ENCODE measurements at regions not wholly inside any gene's neighbourhood (a gene's known extent, or its start where the extent isn't known, plus 50 kb on each side); places are given as distances from the start of the nearest gene placed in this dataset.

- DNase-seq, result no peak
Observed at GRCh38 chr2:81991282-81991681, 1686.7 kb upstream of the LRRTM1 start.

DNA sequence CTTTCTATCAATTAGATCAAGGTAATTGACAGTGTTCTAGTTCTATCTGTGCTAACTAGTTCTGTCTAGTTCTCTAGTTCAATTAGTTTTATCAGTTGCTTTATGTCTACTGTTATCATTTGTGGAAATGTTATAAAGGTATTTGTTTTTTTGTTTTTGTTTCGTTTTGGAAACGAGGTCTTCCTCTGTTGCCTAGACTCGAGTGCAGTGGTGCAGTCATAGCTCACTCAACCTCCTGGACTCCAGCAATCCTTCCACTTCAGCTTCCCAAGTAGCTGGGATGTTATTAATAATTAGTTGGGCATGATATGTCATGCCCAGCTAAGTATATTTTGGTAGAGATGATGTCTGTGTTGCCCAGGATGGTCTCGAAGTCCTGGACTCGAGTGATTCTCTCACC is 1682.8 kb upstream of the LRRTM1 start:
- DNase-seq, result no peak

DNA sequence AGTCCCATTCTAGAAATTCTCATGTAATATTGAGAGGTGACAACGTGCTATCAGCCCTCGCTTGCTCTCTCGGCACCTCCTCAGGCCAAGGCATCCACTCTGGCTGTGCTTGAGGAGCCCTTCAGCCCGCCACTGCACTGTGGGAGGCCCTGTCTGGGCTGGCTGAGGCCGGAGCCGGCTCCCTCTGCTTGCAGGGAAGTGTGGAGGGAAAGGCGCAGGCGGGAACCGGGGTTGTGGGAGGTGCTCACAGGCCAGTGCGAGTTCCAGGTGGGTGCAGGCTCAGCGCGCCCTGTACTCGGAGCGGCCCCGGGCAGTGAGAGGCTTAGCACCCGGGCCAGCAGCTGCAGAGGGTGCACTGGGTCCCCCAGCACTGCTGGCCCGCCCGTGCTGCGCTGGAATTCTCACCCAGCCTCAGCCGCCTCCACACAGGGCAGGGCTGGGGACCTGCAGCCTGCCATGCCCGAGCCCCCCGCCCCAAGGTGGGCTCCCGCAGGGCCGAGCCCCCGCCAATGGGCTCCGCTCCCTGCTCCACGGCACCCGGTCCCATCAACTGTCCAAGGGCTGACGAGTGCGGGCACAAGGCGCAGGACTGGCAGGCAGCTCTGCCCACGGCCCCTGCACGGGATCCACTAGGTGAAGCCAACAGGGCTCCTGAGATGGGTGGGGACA is 1680.6 kb upstream of the LRRTM1 start:
- no peak for DNase-seq

DNA sequence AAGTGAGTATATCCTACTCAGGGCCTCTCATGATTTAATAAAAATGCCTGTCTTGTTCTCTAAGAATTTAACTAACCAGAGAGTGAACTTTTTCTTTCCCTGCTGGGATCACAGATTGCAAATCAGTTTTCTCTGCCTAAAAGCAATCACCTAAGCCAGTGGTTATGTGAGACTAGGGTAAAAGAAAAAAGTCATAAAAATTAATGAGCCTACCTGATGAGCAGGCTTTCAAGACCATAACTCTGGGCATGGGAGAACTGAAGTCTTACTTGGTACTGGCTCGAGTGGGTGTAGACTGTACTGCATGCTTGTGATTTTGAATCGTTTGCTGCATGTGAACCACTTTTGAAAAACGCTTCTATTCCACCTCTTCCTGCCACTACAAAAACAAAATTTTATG is 1677.0 kb upstream of the LRRTM1 start:
- DNase-seq, result no peak

GRCh38 chr2:81979086-81979485 is 1674.5 kb upstream of the LRRTM1 start:
- no peak for DNase-seq

DNA sequence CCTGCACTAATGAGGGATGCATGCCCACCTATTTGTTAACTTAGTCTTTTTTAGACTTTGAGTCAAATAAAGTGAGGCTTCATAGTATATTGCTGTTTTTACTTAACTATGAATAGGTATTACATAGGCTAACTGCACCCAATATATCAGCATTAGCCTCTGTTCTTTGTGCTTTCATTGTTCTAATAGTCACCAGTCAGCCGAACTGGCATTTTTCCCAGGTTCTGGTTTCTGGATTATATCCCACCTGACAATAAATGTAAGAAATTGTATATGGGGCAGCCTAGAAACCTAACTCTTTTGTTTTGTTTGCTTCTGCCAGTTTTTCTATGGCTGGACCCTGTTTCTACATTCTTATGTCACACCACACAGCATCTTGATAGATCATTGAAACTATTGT is 1672.4 kb upstream of the LRRTM1 start:
- DNase-seq, result no peak

DNA sequence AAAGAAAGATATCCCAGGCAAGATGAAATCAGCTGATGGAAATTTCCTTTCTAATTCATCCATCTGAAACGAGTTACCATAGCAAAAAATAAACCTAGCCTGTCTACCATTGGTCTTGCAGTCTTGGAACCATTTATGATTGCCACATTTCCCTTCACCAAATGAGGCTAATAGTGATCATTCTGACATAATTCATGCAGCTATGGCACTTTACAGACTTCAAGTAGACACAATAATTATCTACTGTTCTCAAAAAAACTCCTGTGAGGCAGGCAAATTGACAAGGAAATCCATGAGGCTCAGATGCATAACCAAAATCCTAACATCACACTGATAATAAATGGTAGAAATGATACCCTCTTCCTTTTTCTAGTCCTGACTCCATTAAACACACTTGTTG is 1669.7 kb upstream of the LRRTM1 start:
- DNase-seq, result no peak

GRCh38 chr2:81942876-81943275 is 1638.3 kb upstream of the LRRTM1 start:
- DNase-seq, result no peak

- no peak for DNase-seq
Observed at GRCh38 chr2:81942136-81942680, 1637.7 kb upstream of the LRRTM1 start.

GRCh38 chr2:81940266-81940955 is 1635.9 kb upstream of the LRRTM1 start:
- no peak for DNase-seq

DNA sequence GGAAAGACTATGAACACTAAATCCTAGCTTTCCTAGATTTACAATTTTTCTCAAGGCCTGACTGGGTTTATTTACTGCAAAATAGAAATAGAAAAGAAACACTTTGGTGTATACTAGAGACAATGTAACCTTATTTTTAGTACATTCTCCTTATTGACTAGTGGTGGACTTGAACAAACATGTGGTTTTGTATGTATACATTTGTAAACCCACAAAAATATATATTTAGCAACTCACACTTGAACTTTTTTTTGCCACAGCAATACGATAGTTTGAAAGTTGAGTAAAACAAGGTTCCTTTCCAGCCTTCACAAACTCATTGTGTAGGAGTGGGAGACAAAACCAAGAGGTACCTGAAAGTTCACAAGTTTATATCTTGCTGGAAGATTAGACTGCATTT is 1633.4 kb upstream of the LRRTM1 start:
- DNase-seq, result no peak

DNA sequence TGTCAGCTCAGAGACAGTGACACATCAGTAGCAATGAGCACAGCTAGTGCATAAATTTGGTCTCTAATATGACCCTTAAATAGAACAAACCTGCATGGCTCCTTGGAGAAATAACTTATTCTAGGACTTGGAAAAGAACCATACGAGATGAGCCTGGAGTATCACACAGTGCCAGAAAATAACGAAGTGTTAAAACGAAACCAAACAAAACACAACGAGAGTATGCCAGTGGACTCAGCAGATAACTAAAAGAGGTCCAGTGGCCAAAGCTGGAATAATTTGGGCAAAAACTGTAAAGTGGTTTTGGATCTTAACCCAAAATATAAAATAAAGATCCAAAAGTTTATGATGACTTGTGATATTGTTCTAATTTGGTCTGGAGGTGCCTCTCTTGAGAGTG is 1599.0 kb upstream of the LRRTM1 start:
- no peak for DNase-seq

DNA sequence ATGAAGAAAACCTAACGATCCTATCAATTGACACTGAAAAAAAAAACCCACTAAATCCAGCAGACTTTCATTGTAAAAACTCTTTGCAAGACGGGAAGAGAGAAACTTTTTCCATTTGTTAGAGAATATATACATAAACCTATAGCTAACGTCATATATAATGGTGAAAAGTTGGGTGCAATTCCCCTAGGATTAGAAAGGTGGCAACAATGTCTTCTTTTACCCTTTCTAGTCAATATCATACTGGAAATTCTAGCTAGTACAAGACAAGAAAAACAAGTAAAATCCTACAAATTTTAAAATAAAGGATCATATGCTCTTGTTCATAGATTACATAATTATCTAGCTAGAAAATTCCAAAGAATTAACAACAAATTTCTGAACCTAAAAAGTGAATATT is 1596.5 kb upstream of the LRRTM1 start:
- no peak for DNase-seq

DNA sequence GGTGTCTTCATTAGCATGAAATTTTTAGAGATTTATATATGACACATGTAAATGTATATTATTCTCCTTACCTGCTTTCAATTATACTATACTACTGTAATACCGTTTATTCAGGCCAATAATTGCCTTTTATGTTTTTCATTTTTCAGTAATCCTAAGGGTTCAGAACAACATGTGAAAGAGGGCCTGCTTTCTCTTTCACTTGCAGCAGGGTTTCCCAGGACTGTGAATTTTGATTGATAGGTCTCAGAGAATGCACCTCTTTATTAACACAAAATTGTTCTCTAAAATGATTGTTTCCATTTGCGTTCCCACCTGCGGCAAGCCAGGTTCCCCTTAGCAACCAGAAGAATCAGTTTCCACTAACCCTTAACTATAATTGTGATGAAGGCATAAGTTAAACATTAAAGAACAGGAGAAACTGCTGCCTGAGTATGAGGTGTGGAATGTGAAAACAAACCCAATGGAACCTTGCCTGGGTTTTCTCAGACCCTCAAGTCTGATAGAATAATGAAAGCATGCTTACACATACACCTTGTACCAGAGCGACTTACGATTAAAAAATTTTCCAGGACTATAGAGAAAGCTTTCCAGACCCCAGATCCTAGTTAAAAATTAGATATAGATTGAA is 1591.2 kb upstream of the LRRTM1 start:
- DNase-seq, result no peak

DNA sequence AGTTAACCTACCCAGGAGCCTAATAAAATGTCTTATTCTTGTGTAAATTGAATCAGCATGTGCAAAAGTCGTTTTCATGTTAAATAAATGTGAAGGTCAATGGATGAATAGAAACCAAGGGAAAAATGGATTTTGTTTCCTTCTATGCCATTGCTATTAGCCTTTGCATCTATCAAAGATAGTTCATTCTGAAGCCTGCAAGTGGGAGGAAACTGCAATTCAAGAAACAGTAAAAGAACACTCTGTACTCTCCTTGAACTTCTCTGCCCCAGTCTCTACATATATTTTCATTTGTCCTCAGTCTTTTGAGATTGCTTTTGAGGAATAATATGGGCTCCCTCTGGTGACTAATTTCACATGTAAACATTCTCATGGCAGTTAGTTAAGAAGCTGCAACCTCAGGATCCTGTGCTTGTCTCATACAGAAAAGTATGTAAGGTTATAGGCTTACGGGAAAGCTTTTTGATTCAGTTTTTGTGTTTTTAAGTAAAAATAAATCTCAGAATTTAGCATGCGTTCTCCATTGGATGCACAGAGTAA is 1590.0 kb upstream of the LRRTM1 start:
- DNase-seq, result no peak

GRCh38 chr2:81876624-81877023 is 1572.1 kb upstream of the LRRTM1 start:
- no peak for DNase-seq

- DNase-seq, result no peak
Observed at GRCh38 chr2:81872006-81872405, 1567.5 kb upstream of the LRRTM1 start.

DNA sequence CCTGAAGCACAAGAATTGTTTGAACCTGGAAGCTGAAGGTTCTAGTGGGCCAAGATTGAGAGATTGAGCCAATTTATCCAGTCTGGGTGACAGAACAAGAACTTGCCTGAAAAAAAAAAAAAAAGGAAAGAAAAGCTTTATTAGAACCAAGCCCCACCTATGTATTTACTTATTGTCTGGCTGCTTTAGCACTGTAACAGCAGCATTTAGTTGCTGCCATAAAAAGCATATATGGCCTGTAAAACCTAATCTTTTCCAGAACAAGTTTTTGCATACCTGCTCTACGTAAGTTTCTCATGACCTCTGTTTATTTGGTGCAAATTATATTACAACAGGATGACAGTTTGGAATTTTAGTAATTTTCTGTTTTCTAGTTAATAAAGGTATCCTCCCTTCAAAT is 1565.6 kb upstream of the LRRTM1 start:
- no peak for DNase-seq

- no peak for DNase-seq
Observed at GRCh38 chr2:81858998-81859397, 1554.4 kb upstream of the LRRTM1 start.

DNA sequence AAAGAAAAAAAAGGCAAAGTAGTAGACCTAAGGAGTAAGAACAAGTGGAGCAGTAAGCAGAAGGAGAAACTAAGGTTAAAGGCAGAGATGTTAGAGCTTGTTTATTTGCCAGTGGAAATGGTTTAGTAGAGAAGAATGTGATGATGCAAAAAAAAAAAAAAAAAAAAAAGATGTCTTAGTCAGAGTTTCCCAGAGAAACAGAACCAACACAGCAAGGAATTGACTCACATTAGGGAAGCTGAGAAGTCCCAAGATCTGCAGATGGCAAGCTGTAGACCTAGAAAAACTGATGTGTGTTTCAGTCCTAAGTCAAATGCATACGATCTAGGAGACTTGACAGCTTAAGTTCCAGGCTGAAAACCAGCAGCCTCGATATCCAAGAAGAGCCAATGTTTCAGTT is 1548.8 kb upstream of the LRRTM1 start:
- no peak for DNase-seq

DNA sequence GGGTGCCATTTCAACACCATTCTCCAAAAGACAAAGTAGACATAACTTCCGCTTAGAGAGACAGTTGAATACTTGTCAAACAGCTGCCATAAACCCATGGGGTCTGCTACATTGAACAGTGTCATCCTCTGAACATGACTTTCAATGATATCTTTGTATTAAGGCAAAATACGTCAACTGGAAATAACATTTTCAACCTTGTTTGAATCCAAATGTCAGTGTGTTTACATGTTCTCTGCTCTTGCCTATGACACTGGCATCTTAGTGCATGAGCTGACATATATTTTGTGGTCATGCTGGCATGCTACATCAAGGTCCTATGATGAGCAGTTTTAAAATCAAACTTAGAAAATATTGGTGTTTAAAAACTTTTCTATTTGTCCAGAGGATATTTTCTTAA is 1548.1 kb upstream of the LRRTM1 start:
- no peak for DNase-seq

DNA sequence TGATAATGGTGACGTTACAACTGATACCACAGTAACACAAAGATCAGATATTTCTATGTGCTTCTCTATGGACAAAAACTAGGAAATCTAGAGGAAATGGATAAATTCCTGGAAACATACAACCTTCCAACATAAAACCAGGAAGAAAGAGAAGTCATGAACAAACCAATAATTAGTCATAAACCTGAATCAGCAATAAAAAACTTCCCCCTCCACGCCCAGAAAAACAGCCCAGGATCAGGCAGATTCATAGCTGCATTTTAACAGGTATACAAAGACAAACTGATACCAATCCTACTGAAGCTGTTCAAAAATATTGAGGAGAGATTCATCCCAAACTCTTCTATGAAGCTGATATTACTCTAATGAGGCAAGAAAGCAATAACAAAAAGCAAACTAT is 1535.2 kb upstream of the LRRTM1 start:
- DNase-seq, result no peak

GRCh38 chr2:81835321-81836000 is 1530.9 kb upstream of the LRRTM1 start:
- DNase-seq, result no peak
